Islet precursor cell (in vitro differentiated cells): ENCODE measurements at regions not wholly inside any gene's neighbourhood (a gene's known extent, or its start where the extent isn't known, plus 50 kb on each side); places are given as distances from the start of the nearest gene placed in this dataset.
A peak's percentile ranks its signal among the peaks of the same experiment; 100 is the strongest.
"Not testable (repeated sequence)": the region's sequence is repeated elsewhere in the genome, so short reads cannot be mapped to it uniquely, and the experiment has no call there.

ENCODE experiments used
- DNase-seq: peaks from one replicate; pipeline ENCODE4 v3.0.0-alpha.2; 2018

DNA sequence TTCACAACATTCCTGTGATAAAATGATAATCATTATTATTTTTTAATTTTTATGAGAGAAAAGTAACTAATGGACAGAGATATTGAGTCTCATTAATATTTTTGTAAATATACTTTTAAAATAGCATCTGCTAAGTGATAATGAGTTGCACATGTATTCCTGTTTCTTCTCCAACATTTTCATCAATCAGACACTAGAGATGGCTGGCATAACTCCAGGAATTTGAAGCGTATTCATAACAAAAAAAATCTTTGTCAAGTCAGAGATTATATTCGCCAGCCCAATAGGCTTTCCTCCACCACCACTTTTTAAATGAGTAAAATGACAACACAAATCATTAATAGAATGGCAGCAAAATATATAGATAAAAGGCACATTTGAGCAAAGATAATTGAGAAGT is 524.0 kb upstream of the KCND2 start:
- no peak for DNase-seq

DNA sequence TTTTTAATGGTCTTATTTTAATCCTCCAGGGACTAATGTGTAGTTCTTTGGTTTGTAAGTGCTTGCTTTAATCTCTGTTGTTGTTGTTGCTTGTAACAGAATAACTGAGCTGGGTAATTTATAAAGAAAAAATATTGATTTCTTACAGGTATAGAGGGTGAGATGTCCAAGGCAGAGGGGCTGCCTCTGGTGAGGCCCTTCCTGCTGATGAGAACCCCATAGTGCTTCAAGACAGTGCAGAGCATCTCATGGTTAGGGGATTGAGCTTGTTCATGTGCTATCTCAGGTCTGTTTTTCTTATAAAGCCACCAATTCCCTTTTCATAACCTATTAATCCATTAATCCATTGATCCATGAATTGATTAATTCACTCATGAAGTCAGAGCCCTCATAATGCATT is 516.3 kb upstream of the KCND2 start:
- no peak for DNase-seq

DNA sequence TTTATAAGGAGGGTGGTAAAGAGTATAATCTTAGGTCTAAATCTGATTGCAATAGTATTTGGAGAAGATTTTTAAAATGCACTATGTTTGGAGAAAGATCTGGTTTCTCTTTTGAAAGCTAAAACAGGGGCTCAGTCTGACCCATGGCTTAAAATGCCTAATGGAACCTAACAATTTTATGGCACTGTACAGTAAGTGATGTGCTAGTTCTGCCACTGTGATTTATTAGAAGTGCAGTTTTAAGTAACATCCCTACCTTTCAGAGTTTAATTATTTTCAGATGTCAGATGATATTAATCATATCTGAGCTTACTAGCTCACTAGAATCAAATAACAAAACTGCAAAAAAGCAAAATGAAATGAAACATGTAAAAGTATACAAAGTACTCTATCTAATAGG is 514.7 kb upstream of the KCND2 start:
- no peak for DNase-seq

DNA sequence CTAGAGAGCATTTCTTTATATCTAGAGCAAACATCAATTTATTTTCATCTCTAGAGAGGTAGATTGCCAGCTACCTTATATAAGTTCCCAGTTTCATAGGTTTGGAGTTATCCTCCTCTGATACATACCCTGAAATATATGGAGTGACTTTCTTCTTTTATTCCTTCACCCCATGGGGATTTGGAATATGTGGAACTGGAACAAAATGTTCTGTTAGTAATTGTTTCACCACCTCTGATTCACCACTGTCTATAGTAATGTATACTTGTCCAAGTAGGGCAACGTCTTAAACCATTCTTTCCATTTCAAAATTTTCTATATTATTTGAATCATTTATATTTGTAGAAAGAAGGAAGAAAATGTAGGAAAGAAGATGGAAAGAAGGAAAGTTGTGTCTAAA is 511.2 kb upstream of the KCND2 start:
- DNase-seq = no peak

DNA sequence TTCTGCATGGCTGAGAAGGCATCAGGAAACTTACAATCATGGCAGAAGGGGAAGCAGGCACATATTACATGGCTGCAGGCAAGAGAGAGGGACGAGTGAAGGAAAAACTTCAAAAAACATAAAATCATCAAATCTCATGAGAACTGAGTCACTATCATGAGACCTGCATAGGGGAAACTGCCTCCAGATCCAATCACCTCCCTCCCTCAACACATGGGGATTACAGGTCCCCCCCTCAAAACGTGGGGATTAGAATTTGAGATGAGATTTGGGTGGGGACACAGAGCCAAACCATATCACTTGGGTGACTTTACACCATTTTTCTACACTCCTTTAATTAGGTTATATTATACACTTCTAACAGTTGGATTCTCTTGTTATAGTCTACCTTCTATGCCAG is 490.7 kb upstream of the KCND2 start:
- no peak for DNase-seq

DNA sequence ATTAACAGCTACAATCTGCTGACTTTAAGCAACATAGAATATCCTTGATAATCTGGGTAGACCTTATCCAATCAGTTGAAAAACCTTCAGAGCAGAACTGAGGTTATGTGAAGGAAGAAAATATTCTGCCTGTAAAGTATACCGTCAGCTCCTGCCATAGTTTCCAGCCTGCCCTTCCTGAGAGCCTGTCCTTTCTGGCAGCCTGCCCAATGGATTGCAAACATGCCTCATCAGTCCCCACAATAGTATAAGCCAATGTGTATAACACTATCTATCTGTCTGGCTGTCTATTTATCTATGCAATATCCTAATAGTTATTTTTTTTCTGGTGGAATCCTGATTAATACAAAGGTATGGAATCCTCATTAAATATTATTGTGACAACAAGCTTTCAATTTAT is 489.2 kb upstream of the KCND2 start:
- no peak for DNase-seq

DNA sequence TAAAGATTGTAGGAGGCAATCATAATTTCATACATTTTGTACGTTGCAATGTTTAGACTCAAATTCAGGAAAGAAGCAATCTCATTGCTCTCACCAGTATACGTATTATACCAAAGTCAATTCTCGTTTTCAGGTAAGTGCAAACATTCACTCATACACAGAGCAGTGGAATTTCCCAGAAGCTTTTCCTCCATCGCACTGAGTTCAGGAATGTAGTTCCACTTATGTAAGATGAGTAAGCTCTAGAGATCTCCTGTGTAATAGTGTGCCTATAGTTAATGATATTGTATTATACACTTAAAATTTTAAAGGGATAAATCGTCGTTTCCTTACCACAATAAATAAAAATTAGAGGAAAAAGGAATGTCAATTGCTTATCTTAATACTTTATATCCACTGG is 470.8 kb upstream of the KCND2 start:
- peak; percentile 37 for DNase-seq

DNA sequence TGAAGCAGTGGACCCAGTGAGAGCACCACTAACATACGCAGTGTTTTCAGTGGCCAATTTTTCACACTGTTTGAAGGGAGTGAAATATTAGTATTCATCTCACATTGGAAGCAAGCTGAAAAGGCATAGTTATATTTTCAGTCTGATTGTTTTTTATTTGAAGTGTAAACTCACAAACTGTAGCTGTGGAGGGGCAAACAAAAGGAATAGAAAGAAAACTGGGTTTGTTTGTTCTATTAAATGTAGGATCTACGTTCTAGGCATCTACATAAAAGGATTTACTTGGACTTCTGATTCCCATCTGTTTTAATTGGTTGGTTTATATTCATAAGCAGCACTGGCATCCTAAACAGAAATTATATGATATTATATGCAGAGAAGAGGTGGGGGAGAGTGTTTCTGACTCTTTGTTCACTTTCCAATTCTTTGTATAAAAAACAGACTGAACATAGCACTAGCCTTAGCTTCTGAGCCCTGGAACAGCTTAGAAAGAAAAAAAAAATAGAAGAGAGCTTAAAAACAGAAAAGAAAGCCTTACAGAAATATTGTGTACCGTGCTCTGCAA is 447.8 kb upstream of the KCND2 start:
- DNase-seq = no peak

DNA sequence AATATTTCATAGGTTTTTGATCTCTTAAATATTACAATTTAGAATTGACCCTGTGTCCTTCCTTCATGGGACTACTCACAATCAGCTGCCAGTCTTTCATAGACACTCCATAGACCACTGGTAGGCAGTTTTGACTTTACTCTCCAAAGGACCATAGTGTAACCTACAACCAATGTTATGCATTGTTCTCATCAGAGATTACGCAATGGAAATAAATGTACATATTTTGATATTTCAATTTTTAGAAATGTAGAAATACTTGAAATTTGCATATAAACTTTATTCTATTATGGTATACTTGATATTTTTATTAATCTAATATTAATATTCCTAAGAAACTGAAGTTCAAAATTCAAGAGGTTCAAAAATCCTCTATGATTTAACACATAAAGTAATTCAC is 446.4 kb upstream of the KCND2 start:
- no peak for DNase-seq

DNA sequence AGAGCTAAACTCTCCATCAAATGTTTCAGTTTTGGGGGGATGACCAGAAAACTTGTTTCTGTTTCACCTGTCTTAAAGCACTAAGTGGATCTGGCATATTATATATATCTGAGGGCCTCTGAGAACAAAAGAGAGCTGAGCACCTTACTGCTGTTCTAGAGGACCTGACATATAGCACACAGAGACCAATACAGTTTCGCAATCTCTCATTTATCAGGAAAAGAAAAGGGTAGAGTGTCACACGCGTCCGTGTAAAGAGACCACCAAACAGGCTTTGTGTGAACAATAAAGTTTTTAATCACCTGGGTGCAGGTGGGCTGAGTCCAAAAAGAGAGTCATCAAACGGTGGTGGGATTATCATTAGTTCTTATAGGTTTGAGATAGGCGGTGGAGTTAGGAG is 434.5 kb upstream of the KCND2 start:
- DNase-seq = no peak

DNA sequence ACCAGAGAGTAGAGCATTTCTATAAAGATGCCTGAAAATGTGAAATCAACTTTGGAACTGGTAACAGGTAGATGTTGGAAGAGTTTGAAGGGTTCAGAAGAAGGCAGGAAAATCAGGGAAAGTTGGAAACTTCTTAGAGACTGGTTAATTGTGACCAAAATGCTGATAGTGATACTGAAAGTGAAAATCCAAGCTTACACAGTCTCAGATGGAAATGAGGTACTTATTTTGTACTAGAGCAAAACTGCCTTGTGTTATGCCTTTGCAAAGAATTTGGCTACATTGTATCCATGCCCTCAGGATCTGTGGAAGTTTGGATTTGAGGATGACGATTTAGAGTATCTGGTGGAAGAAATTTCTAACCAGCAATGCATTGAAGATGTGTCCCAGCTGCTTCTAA is 430.6 kb upstream of the KCND2 start:
- DNase-seq = no peak

DNA sequence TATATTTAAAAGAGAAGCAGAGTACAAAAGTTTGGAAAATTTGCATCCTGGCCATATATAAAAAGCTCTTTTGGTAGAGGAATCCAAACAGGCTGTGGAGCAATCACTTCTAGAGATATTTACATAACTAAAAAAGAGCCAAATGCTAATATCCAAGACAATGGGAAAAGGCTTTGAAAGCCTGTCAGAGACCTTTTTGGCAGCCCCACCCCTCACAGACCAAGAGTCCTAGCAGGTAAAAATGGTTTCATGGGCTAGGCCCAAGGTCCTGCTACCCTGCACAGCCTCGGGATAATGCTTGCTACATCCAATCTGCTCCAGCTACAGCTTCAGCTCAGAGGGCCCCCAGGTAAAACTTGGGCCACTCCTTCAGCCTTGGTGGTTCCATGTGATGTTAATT is 430.2 kb upstream of the KCND2 start:
- DNase-seq = no peak

DNA sequence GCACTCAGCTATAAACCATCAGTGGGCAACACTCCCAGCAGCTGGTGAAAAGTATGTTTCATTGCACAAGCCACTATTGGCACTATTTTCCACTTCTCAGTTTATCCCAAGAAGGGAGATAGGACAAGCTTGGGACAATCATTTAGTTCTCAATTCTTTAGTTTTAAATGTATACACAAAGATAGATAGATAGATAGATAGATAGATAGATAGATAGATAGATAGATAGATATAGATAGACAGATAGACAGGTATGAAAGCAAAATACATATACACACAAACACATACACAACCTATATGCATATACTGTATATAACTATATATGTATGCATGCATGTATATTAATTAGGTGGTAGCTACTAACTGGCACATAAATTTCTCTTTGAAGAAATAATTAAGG is 411.6 kb upstream of the KCND2 start:
- DNase-seq = no peak

DNA sequence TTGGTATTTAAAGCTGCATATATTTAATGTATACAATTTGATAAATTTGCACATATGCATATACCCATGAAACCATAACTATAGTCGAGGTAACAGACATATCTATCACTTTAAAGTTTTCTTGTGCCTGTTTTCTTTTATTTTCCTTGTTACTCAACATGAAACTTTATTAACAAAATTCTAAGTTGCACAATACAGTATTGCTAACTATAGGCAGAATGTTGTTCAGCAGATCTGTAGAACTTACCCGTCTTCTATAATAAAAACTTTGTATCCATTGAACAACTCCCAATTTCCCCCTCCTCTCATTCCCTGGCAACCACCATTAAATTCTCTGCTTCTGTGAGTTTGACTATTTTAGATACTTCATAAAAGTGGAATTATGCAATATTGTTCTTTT is 404.6 kb upstream of the KCND2 start:
- DNase-seq = no peak

DNA sequence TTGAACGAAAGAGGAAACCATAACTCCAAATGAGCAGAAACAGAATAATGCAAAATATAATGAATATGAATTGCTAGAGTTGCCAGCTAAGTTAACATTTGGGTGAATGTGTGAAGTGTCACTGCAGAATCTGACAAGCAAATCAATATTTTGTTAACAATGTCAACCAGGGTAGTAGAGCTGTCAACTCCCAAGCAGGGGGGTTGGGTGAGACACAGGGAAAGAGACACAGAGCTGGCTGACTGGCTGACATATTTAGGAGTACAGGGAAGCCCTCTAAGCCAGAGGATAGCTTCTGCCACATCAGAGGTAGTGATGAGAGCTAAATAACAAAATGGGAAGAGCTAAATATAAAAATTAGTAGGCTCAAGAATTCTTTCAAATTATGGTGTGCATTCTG is 393.1 kb upstream of the KCND2 start:
- DNase-seq = no peak

DNA sequence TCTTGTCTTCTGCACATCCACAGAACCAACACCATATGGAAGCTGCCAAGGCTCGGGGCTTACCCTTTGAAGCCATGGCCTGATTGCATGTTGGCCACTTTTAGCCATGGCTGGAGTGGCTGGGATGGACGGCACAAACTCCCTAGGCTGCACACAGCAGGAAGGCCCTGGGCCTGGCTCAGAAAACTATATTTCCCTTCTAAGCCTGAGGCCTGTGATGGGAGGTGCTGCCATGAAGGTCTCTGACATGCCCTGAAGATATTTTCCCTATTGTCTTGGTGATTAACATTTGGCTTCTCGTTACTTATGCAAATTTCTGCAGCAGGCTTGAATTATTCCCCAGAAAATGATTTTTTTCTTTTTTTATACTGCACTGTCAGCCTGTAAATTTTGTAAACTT is 387.0 kb upstream of the KCND2 start:
- no peak for DNase-seq

DNA sequence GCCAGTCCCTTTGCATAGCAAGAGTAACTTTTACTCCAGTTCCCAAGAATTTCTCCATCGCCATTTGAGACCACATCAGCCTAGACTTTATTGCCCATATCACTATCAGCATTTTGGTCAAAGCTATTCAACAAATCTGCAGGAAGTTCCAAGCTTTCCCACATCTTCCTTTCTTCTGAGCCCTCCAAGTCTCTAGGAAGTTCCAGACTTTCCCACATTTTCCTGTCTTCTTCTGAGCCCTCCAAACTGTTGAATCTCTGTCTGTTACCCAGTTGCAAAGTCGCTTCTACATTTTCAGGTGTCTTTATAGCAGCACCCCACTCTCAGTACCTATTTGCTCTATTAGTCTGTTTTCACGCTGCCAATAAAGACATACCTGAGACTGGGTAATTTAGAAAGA is 386.4 kb upstream of the KCND2 start:
- DNase-seq = not testable (repeated sequence)

DNA sequence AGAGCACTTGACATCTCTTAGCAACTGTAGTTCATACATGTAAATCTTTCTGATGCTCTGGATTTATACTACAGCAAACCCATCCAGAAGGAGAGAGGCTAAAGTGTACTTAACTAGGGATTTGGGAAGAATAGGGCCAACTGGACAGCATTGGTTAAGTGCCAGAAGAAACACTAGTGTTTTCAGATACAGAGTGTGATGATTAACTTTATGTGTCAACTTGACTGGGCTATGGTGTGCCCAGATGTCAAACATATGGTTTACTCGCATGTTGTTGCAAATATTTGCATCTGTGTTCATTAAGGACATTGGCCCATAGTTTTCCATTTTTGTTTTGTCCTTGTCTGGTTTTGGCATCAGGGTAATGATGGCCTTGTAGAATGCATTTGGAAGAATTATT is 384.7 kb upstream of the KCND2 start:
- no peak for DNase-seq

DNA sequence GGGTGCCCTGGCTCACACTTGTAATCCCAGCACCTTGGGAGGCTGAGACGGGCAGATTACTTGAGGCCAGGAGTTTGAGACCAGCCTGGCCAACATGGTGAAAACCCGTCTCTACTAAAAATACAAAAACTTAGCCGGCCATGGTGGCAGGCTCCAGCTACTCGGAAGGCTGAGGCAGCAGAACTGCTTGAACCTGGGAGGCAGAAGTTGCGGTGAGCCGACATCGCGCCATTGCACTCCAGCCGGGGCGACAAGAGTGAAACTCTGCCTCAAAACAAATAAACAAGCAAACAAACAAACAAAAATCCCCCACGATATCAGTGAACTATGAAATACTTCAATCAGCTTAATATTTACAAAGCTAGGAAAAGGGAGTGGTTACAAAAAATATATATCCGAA is 382.3 kb upstream of the KCND2 start:
- DNase-seq = no peak

DNA sequence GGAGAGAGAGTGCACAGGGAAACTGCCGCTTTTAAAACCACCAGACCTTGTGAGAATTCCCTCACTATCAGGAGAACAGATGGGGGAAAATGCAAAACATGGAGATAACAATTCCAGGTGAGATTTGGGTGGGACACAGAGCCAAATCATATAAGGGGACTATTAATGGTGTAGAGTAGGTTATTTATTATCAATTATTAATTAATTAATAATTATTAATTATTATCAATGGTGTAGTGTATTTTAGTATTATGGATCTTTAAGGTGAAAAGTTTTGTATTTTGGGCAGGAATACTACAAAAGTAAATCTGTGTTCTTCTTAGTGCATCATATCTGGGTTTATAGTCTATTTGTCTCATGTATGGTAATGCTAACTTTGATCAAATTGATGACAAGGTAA is 377.7 kb upstream of the KCND2 start:
- no peak for DNase-seq

DNA sequence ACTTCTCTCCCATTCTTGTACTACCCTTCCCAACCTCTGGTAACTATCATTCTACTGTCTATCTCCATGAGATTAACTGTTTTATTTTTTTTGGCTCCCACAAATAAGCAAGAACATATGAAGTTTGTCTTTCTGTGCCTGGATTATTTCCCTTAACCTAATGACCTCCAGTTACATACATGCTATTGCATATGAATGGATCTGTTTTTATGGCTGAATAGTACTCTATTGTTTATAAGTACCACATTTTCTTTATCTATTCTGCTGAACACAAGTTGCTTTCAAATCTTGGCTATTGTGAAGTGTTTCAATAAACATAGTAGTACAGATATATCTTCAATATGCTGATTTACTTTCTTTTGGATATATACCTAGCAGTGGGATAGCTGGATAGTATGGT is 376.6 kb upstream of the KCND2 start:
- DNase-seq = no peak

DNA sequence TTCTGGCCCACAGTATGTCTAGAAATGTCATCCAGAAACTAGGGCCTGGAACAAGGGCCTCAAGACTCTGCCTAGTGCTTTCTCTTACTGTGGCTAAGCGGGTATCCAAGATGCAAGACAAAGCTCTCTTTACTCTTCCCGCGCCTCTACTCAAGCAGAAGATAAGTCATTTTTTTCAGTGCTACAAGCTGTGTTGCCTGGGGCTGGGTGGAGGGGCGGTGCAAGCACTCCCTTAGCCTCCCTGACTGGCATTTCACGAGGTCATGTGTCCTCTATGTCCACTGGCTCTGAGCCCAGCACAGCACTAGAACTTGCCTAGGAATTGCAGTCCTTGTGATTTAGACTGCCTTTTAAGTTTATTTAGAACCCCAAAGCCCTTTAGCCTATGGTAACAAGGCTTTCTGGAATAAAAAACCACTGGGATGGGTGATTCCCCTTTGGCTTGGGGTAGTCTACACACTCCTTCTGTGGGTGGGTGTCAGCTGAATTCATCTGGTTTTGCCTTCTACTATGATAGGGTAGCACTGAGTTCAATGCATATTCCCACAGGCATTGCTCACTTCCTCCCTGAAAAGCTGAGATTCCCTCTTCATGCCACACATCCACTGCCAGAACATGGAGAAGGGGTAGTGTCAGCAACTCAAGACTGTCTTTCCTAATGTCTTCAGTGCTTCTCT is 371.8 kb upstream of the KCND2 start:
- DNase-seq = peak; percentile 73

DNA sequence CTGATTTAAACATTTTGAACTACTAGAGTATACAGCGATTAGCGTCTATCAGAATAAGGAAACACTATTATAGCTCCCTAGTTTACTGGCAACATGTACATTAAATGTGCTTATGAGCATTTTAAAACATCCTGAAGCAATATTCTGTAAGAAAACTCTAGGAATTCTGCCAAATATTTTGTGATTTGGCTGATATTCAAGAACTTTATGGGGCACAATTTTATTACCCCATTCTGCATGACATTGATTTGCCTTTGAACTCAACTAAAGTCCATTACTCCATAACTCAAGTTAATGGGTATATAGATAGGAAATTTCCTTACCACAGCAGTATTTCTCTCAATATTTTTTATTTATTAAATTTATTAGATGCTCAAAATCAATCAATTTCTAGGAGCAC is 369.9 kb upstream of the KCND2 start:
- DNase-seq = no peak

DNA sequence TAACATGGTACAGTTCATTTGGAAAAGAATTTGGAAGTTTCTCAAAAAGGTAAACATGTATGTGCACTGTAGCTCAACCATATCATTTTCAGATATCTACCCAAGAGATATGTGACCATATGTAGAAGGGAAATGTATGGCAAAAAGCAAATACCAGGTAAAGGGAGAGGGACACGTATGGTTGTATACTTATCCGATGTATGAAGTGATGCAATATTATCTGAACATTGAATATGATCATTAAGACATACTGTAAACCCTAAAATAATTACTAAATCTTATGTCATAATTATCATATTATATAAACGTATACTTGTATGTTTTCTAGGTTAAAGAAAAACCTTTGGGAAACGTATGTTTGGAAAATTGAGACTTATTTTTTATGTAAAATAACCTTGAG is 367.5 kb upstream of the KCND2 start:
- DNase-seq = no peak

DNA sequence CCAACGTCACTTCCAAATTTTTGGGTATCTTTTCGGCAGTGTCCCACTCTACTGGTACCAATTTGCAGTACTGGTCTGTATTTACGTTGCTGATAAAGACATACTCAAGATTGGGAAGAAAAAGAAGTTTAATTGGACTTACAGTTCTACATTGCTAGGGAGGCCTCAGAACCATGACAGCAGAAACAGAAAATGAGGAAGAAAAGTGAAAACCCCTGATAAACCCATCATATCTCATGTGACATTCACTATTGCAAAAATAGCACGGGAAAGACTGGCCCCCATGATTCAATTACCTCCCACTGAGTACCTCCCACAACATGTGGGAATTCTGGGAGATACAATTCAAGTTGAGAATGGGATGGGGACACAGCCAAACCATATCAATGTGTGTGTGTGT is 364.0 kb upstream of the KCND2 start:
- DNase-seq = no peak

DNA sequence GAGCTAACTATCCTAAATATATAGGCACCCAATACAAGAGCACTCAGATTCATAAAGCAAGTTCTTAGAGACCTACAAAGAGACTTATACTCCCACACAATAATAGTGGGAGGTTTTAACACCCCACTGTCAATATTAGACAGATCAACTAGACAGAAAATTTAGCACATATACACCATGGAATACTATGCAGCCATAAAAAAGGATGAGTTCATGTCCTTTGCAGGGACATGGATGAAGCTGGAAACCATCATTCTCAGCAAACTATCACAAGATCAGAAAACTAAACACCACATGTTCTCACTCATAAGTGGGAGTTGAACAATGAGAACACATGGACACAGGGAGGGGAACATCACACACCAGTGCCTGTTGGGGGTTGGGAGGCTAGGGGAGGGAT is 358.9 kb upstream of the KCND2 start:
- not testable (repeated sequence) for DNase-seq
